ENCODE measurements at regions not wholly inside any gene's neighbourhood (a gene's known extent, or its start where the extent isn't known, plus 50 kb on each side); places are given as distances from the start of the nearest gene placed in this dataset.

- no peaks in the 10 kb centered on the region for H3K36me3 ChIP-seq (ENCODE audit: control insufficient read depth in 4 of 4, insufficient read depth in 3 of 4, low read depth in 1 of 4, low read length in 3 of 4)
- DNase-seq (ENCODE audit: low spot score) = no peak
- WGBS = 82% methylated on average over 9 of the region's 9 CpGs
Measured at GRCh38 chr15:57792724-57793449, 86.4 kb downstream of the POLR2M start.

GRCh38 chr15:57795261-57795660, 88.7 kb downstream of the POLR2M start:
- no peak overlapping the region for H3K4me3 ChIP-seq (ENCODE audit: low read depth in 1 of 3, low read length in 3 of 3)
- no peaks in the 10 kb centered on the region for H3K27me3 ChIP-seq (ENCODE audit: control insufficient read depth in 4 of 4, insufficient read depth in 4 of 4, low read length in 3 of 4)
- WGBS = 94% methylated on average over 6 of the region's 6 CpGs
- H3K9me3 ChIP-seq (ENCODE audit: control insufficient read depth in 4 of 4, low read length in 3 of 4) = no peaks in the 10 kb centered on the region
- H3K36me3 ChIP-seq (ENCODE audit: control insufficient read depth in 4 of 4, insufficient read depth in 3 of 4, low read depth in 1 of 4, low read length in 3 of 4) = no peaks in the 10 kb centered on the region
- H3K4me1 ChIP-seq (ENCODE audit: control insufficient read depth in 4 of 4, insufficient read depth in 4 of 4, low read length in 3 of 4) = peaks cover 0 to 6% (median 1%) of the 10 kb centered on the region in 4 donors
- H3K9ac ChIP-seq (ENCODE audit: low read depth in 1 of 2, low read length in 2 of 2) = no peak overlapping the region
- no peak overlapping the region for H3K27ac ChIP-seq (ENCODE audit: low read depth in 1 of 2, low read length in 2 of 2)
- TF ChIP-seq CTCF (IDR thresholded peaks at IDR 0.05; ENCODE audit: low read depth, low read length, missing input control) (no peak), REST (IDR thresholded peaks at IDR 0.05) (no peak), ZBTB33 (IDR thresholded peaks at IDR 0.05) (no peak), EGR1 (IDR thresholded peaks at IDR 0.05; ENCODE audit: low read depth in 2 of 2) (no peak), FOXA2 (IDR thresholded peaks at IDR 0.05) (no peak), FOXA1 (IDR thresholded peaks at IDR 0.05) (no peak)
- DNase-seq (ENCODE audit: low spot score) = no peak

More at GRCh38 chr15:57792724-57793449, 86.4 kb downstream of the POLR2M start:
- H3K27me3 ChIP-seq (ENCODE audit: control insufficient read depth in 4 of 4, insufficient read depth in 4 of 4, low read length in 3 of 4) = no peaks in the 10 kb centered on the region
- H3K4me3 ChIP-seq (ENCODE audit: low read depth in 1 of 3, low read length in 3 of 3) = no peak overlapping the region
- H3K27ac ChIP-seq (ENCODE audit: low read depth in 1 of 2, low read length in 2 of 2) = no peak overlapping the region
- H3K4me1 ChIP-seq (ENCODE audit: control insufficient read depth in 4 of 4, insufficient read depth in 4 of 4, low read length in 3 of 4) = peaks cover 0 to 6% (median 0%) of the 10 kb centered on the region in 4 donors
- H3K9ac ChIP-seq (ENCODE audit: low read depth in 1 of 2, low read length in 2 of 2) = no peak overlapping the region
- H3K9me3 ChIP-seq (ENCODE audit: control insufficient read depth in 4 of 4, low read length in 3 of 4) = no peaks in the 10 kb centered on the region
- TF ChIP-seq FOXA1 (IDR thresholded peaks at IDR 0.05) (no peak), CTCF (IDR thresholded peaks at IDR 0.05; ENCODE audit: low read depth, low read length, missing input control) (no peak), TAF1 (conservative IDR thresholded peaks at IDR 0.05) (no peak), ATF3 (IDR thresholded peaks at IDR 0.05) (no peak), ZBTB33 (IDR thresholded peaks at IDR 0.05) (no peak), FOXA2 (IDR thresholded peaks at IDR 0.05) (no peak), RAD21 (IDR thresholded peaks at IDR 0.05) (no peak), GABPA (IDR thresholded peaks at IDR 0.05 in 1 of 2, conservative IDR thresholded peaks at IDR 0.05 in 1 of 2) (no peak), NR2F2 (IDR thresholded peaks at IDR 0.05) (no peak)

Data from liver (tissue), 8 donors.